RPMI7951 (cell line): ENCODE measurements at regions not wholly inside any gene's neighbourhood (a gene's known extent, or its start where the extent isn't known, plus 50 kb on each side); places are given as distances from the start of the nearest gene placed in this dataset.

Experiments
- DNase-seq: peaks from one replicate; pipeline ENCODE4 v3.0.0-alpha.2; 2012; ENCODE audit warnings: low read depth

GRCh38 chr20:60363698-60364097, 405.5 kb downstream of the CDH26 start:
- DNase-seq = no peak

GRCh38 chr20:60365064-60365666, 406.9 kb downstream of the CDH26 start:
- no peak for DNase-seq

DNA sequence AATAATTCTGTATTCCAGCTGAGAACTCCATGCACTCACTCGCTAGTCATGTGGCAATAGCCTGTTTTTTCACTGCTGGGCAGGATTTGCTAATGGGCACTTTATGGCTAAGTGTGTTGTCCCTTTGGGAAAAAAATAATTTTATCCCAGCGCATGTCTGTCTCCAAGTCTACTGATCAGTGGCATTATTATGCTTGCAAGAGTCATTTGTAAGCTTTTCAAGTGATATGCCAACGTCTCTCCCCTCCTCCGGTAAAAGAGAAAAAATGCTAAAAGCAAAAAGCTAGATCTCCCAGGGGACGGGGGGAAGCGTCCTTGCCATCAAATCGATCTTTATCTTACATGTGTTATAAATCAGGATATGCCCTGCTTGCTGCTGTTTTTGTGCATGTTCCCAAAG, 407.7 kb downstream of the CDH26 start:
- DNase-seq = no peak

GRCh38 chr20:60371384-60371783, 413.2 kb downstream of the CDH26 start:
- DNase-seq = no peak

DNA sequence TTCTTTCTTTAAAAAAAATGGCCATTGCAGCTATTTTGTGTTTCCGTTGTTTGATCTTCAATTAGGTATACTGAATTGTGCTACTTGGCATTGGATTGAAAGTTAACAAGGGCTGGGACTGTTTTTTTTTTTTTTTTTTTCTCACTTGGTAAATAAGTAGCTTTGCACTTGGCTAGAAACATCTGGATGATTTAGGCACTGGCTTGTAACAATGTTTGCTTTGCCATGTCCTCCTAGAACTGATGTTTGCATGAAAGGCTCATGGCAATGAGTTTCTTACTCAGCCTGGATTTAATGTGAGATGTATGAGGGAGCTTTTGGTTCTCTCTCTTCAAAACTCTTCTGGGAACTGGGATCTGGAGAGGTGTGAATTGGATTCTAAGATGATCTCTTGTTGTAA, 414.1 kb downstream of the CDH26 start:
- no peak for DNase-seq

DNA sequence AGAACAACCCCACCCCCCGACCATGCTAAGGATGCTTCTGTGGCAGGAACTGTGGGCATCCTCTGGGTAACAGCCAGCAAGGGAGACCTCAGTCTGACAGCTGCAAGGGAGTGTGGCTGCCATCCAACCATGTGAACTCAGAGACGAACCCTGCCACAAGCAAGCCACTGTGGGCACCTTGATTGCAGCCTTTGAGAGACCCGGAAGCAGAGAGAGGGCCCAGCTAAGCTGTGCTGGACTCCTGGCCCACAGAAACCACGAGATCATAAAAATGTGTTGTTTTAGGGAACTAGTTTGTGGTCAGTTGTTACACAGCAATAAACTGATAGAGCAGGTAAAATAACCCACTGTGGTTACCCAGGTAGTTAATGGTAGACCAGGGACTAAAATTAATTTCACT, 414.6 kb downstream of the CDH26 start:
- DNase-seq = no peak

- DNase-seq = no peak
These were observed 420.4 kb downstream of the CDH26 start for GRCh38 chr20:60378620-60379019.

GRCh38 chr20:60381643-60382400, 423.6 kb downstream of the CDH26 start:
- peak; percentile 18 for DNase-seq

- no peak for DNase-seq
These were observed 431.2 kb downstream of the CDH26 start for GRCh38 chr20:60389441-60389840.

- DNase-seq = no peak
These were observed 431.7 kb downstream of the CDH26 start for GRCh38 chr20:60389882-60390281.

- no peak for DNase-seq
These were observed 437.8 kb downstream of the CDH26 start for GRCh38 chr20:60395991-60396390.

- DNase-seq = no peak
These were observed 442.3 kb downstream of the CDH26 start for GRCh38 chr20:60400567-60400966.

DNA sequence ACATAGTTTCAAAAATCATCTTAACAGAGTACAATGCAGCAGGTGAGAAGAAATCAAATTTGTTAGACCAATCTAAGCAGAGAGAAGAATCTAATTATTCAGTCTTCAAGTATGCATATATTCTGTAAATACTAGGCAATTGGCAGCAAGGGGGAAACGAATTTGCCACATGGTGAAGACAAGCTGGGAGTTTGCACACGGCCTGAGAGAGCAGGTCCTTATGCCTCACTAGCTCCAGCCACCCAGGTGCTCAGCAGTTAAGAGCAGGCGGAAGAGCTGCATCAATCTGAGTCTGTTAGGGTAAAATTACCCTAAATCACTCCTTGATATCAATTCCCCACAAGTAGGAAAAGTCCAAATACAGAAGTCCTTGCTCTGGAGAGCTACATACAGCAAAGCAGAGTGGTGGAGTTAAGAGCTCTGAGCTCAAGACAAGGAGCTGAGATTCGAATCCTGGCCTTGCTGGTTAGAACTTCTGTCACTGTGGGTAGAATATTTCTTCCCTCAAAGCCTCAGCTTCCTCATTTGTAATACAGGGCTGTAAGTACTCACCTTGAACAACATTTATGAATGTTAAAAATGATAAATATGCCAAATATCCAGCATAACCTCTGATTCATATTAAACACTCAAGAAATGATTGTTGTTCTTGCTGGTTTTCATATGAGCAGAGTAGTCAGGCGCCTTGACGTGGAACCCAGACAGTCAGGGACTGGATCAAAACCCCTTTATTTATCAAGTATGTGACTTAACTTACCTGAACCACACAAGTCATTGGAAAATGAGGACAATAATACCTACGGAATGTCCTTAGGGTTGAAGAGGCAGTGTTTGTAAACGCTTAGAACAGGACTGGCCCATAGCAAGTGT, 444.2 kb downstream of the CDH26 start:
- DNase-seq = no peak

DNA sequence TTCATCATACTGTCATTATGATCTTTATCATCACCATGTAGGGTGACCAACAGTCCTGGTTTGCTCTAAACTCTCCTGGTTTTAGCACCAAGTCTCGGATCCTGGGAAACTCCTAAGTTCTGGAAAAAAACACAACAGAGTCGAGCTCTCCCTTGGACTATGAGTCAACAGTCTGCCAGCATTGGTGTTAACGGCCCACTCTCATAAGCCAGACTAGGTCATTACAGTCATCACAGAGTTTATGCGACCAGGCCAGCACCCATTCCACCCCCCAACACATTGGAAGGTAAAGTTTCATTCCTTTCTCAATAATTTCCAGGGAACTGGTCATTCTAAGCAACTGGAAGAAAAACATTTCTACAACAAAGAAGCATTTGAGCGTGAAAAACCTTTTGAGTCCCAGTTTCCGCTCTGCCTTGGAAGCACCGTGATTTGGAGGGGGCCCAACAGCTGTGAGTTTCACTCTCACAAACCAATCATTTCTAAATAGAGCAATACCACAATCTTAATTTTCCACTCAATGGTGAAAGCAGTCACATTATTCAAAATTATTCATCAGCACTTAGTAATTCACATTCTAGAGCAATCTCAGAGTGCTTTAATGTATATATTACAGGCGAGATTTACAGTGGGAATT, 445.0 kb downstream of the CDH26 start:
- DNase-seq = no peak

DNA sequence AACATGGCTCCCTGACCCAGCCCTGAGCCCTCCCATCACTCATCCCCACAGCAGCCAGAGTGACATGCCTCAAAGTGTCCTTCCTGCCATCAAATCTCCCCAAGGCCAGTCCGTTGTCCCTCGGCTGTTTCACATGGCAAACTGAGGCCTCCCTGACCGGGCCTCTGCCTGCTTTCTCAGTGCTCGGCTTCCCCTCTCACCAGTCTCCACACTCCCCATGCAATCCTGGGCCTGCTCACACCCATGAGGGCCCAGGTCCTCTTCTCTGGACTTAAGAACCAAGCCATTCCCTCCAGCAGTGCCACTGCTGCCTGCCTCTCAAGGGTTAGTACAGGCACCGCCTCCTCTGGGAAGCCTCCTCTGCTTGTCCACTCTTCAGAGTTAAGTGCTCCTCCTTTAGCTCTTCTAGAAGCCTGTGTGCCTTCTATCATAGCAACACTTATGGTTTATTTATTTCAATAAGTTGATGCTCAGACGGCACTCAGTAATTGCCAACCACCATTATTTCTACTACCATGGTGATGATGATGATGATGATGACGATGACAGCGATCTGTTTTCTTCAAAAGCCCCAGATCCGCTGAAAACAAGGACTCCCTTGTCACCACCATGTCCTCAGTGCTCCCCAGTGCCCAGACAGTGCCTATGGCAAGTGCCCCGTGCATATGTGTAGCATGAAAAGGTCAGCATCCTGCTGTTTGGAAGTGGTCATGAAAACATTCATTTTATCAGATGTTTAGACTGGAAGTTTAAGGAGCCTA, 449.0 kb downstream of the CDH26 start:
- DNase-seq = no peak

DNA sequence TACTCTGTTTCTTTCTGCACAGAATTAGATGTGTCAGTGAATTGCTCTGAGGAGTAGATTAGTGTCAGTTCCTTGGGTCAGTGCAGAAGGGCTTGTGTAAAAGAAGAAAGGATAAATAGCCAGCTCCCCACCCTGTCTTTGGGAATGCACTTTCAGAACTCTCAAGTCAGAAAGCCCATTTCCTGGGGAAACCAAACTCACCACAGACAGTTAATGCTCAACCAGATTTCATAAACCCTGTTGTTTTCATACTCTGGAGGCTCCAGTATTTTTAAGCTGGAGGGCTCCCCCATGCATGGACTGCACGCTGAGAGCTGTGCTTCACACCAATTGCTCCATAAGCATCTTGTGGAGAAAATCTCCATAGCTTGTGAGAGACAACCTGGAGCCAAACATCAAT, 449.7 kb downstream of the CDH26 start:
- DNase-seq = no peak

DNA sequence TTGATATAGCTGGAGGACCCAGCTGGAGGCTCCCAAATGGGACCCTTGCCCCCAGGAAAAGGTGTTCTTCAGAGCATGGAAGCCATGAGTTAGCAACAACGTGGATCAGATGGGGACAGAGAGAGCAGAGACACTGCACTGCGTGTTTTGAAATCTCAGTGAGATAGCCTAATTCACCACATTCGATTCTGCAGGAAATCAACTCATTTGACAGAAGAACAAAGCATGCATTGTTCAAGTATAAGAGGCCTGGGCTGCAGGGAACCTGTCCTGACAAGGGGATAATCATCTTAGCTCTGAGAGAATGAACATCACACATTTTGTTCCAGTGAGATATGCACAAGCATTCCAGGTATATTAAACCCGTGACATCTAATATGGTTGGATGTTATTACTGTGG, 450.2 kb downstream of the CDH26 start:
- DNase-seq = no peak

- DNase-seq = no peak
These were observed 452.5 kb downstream of the CDH26 start for GRCh38 chr20:60410618-60411264.

- no peak for DNase-seq
These were observed 453.6 kb downstream of the CDH26 start for GRCh38 chr20:60411813-60412212.

GRCh38 chr20:60420676-60421229, 462.5 kb downstream of the CDH26 start:
- no peak for DNase-seq

DNA sequence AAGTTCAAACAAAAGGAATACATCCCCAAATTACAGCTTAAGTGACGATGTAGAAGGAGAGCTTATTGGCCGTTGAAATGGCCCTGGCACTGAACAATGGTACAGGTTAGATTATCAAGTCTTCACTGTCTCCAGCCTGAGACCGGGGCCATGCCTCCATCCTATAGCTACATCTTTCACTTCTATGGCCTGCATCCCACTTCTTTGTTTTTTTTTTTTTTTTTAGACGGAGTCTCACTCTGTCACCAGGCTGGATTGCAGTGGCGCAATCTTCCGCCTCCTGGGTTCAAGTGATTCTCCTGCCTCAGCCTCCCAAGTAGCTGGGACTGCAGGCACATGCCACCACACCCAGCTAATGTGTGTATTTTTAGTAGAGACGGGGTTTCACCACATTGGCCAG, 464.6 kb downstream of the CDH26 start:
- DNase-seq = no peak
